A673 (cell line): ENCODE measurements at regions not wholly inside any gene's neighbourhood (a gene's known extent, or its start where the extent isn't known, plus 50 kb on each side); places are given as distances from the start of the nearest gene placed in this dataset.

Experiments
- CTCF ChIP-seq: fragments of 300-800, 200-600 bp; sonication (generic); conservative IDR thresholded peaks from 2 replicates; pipeline ENCODE4 v1.5.1; 2017; ENCODE audit warnings: low read depth, mild to moderate bottlenecking, antibody characterized with exemption, low read length, moderate library complexity, mixed read lengths
- EZH2 ChIP-seq: fragments of 200-600 bp; sonication (generic); IDR thresholded peaks from 2 replicates; pipeline ENCODE4 v1.6.1; 2017; ENCODE audit warnings: borderline replicate concordance, low read depth, mild to moderate bottlenecking, mixed read lengths, antibody characterized with exemption, low read length; ENCODE audit not compliant: poor library complexity, severe bottlenecking

GRCh38 chr2:183809404-183809803, 685.2 kb downstream of the NUP35 start:
- TF ChIP-seq CTCF (no peak), EZH2 (no peak)
